ENCODE measurements at regions not wholly inside any gene's neighbourhood (a gene's known extent, or its start where the extent isn't known, plus 50 kb on each side); places are given as distances from the start of the nearest gene placed in this dataset.

GRCh38 chr9:105030285-105030684 lies 102.3 kb upstream of the ABCA1 start:
- H3K9me3 ChIP-seq (ENCODE audit: low read length), result peaks cover 4% of the 10 kb centered on the region; the same call in 1 of the 2 replicates
- no peaks in the 10 kb centered on the region for H4K20me1 ChIP-seq (ENCODE audit: insufficient read depth, low read length)
- TF ChIP-seq EZH2 (IDR thresholded peaks at IDR 0.05; ENCODE audit: borderline replicate concordance, low read length), result no peak
- no peak for TF ChIP-seq CTCF (IDR thresholded peaks at IDR 0.05; ENCODE audit: low read length)
- H3K9ac ChIP-seq (ENCODE audit: low read length), result no peak overlapping the region
- no peaks in the 10 kb centered on the region for H3K27me3 ChIP-seq (ENCODE audit: insufficient read depth, low read length)
- H2AFZ ChIP-seq (ENCODE audit: low read length), result no peak overlapping the region
- no peak overlapping the region for H3K4me2 ChIP-seq (ENCODE audit: low read length)
- no peak overlapping the region for H3K4me3 ChIP-seq (ENCODE audit: low read depth, low read length, poor library complexity, severe bottlenecking)
- H3K79me2 ChIP-seq (ENCODE audit: insufficient read depth, low read length), result no peaks in the 10 kb centered on the region
- no peaks in the 10 kb centered on the region for H3K9me2 ChIP-seq (ENCODE audit: low read depth, low read length)
- no peaks in the 10 kb centered on the region for H3K4me1 ChIP-seq (ENCODE audit: insufficient read depth, low read length, severe bottlenecking)
- no peaks in the 10 kb centered on the region for H3F3A ChIP-seq (ENCODE audit: insufficient read depth, low read length)
- H3K36me3 ChIP-seq (ENCODE audit: insufficient read depth, low read length), result no peaks in the 10 kb centered on the region
- H3K27ac ChIP-seq (ENCODE audit: low read depth, low read length, poor library complexity, severe bottlenecking), result no peak overlapping the region

- H3K9me2 ChIP-seq (ENCODE audit: low read depth, low read length), result no peaks in the 10 kb centered on the region
- H3K79me2 ChIP-seq (ENCODE audit: insufficient read depth, low read length), result no peaks in the 10 kb centered on the region
- TF ChIP-seq CTCF (IDR thresholded peaks at IDR 0.05; ENCODE audit: low read length) (no peak), EZH2 (IDR thresholded peaks at IDR 0.05; ENCODE audit: borderline replicate concordance, low read length) (no peak)
Measured at GRCh38 chr9:105037139-105037538, 109.2 kb upstream of the ABCA1 start.

GRCh38 chr9:105038051-105038450 lies 110.1 kb upstream of the ABCA1 start:
- Histone ChIP-seq H2AFZ (ENCODE audit: low read length) (no peak overlapping the region), H3K4me3 (ENCODE audit: low read depth, low read length, poor library complexity, severe bottlenecking) (no peak overlapping the region)

More at GRCh38 chr9:105037139-105037538, 109.2 kb upstream of the ABCA1 start:
- Histone ChIP-seq H3F3A (ENCODE audit: insufficient read depth, low read length) (no peaks in the 10 kb centered on the region), H3K4me1 (ENCODE audit: insufficient read depth, low read length, severe bottlenecking) (peaks cover 7% of the 10 kb centered on the region), H3K27me3 (ENCODE audit: insufficient read depth, low read length) (no peaks in the 10 kb centered on the region), H3K36me3 (ENCODE audit: insufficient read depth, low read length) (no peaks in the 10 kb centered on the region), H3K9ac (ENCODE audit: low read length) (no peak overlapping the region), H3K27ac (ENCODE audit: low read depth, low read length, poor library complexity, severe bottlenecking) (no peak overlapping the region), H2AFZ (ENCODE audit: low read length) (no peak overlapping the region), H4K20me1 (ENCODE audit: insufficient read depth, low read length) (no peaks in the 10 kb centered on the region), H3K9me3 (ENCODE audit: low read length) (peaks cover 4% of the 10 kb centered on the region; the same call in 1 of the 2 replicates), H3K4me2 (ENCODE audit: low read length) (no peak overlapping the region), H3K4me3 (ENCODE audit: low read depth, low read length, poor library complexity, severe bottlenecking) (no peak overlapping the region)

More at GRCh38 chr9:105038051-105038450, 110.1 kb upstream of the ABCA1 start:
- Histone ChIP-seq H3K9me2 (ENCODE audit: low read depth, low read length) (no peaks in the 10 kb centered on the region), H3K27ac (ENCODE audit: low read depth, low read length, poor library complexity, severe bottlenecking) (no peak overlapping the region), H3F3A (ENCODE audit: insufficient read depth, low read length) (no peaks in the 10 kb centered on the region), H3K36me3 (ENCODE audit: insufficient read depth, low read length) (no peaks in the 10 kb centered on the region), H3K9ac (ENCODE audit: low read length) (no peak overlapping the region), H3K4me2 (ENCODE audit: low read length) (no peak overlapping the region), H3K27me3 (ENCODE audit: insufficient read depth, low read length) (no peaks in the 10 kb centered on the region), H3K79me2 (ENCODE audit: insufficient read depth, low read length) (no peaks in the 10 kb centered on the region), H3K4me1 (ENCODE audit: insufficient read depth, low read length, severe bottlenecking) (peaks cover 7% of the 10 kb centered on the region), H4K20me1 (ENCODE audit: insufficient read depth, low read length) (no peaks in the 10 kb centered on the region), H3K9me3 (ENCODE audit: low read length) (peaks cover 4% of the 10 kb centered on the region; the same call in 1 of the 2 replicates)
- TF ChIP-seq CTCF (IDR thresholded peaks at IDR 0.05; ENCODE audit: low read length) (no peak), EZH2 (IDR thresholded peaks at IDR 0.05; ENCODE audit: borderline replicate concordance, low read length) (no peak)
